HL-60 (cell line): ENCODE measurements at regions not wholly inside any gene's neighbourhood (a gene's known extent, or its start where the extent isn't known, plus 50 kb on each side); places are given as distances from the start of the nearest gene placed in this dataset.

Experiments used
- CTCF ChIP-seq: IDR thresholded peaks from one replicate; pipeline ENCODE4 v1.5.1; 2011; ENCODE audit warnings: low read length, control low read depth, inconsistent platforms; ENCODE audit not compliant: insufficient read depth
- POLR2AphosphoS5 ChIP-seq: IDR thresholded peaks from 2 replicates; pipeline ENCODE4 v1.6.1; 2012; ENCODE audit warnings: low read depth

- TF ChIP-seq CTCF (no peak), POLR2AphosphoS5 (no peak)
Measured at GRCh38 chr9:103586721-103587120, 507.4 kb upstream of the SMC2 start.
